Subcutaneous abdominal adipose tissue (tissue), 5 donors: ENCODE measurements at regions not wholly inside any gene's neighbourhood (a gene's known extent, or its start where the extent isn't known, plus 50 kb on each side); places are given as distances from the start of the nearest gene placed in this dataset.

Experiments
- H3K27ac ChIP-seq: one replicate; pipeline ENCODE4 v1.7.0; 2013; ENCODE audit warnings: low read depth, mild to moderate bottlenecking, inconsistent platforms, low read length, moderate library complexity
- H3K27me3 ChIP-seq, 5 donors: one replicate each; pipeline ENCODE4 v1.7.0; 2013; ENCODE audit warnings: low read length in 5 of 5, inconsistent platforms in 1 of 5; ENCODE audit not compliant: control insufficient read depth in 5 of 5, insufficient read depth in 4 of 5
- H3K36me3 ChIP-seq, 5 donors: one replicate each; pipeline ENCODE4 v1.7.0; 2013; ENCODE audit warnings: low read length in 5 of 5; ENCODE audit not compliant: control insufficient read depth in 5 of 5, insufficient read depth in 5 of 5
- H3K4me1 ChIP-seq, 5 donors: one replicate each; pipeline ENCODE4 v1.7.0; 2013; ENCODE audit warnings: low read length in 5 of 5, mild to moderate bottlenecking in 3 of 5, moderate library complexity in 1 of 5; ENCODE audit not compliant: control insufficient read depth in 5 of 5, insufficient read depth in 5 of 5
- H3K4me3 ChIP-seq, 5 donors: one replicate each; pipeline ENCODE4 v1.7.0; 2013; ENCODE audit warnings: low read length in 5 of 5, low read depth in 1 of 5
- H3K9ac ChIP-seq, 5 donors: one replicate each; pipeline ENCODE4 v1.7.0; 2013; ENCODE audit warnings: low read length in 5 of 5, mild to moderate bottlenecking in 4 of 5, moderate library complexity in 3 of 5
- H3K9me3 ChIP-seq, 5 donors: one replicate each; pipeline ENCODE4 v1.7.0; 2013; ENCODE audit warnings: low read length in 5 of 5; ENCODE audit not compliant: control insufficient read depth in 5 of 5
- donor health status: healthy.
- donor health status: healthy.
- donor health status: healthy.
- donor health status: healthy.
- donor health status: healthy.

DNA sequence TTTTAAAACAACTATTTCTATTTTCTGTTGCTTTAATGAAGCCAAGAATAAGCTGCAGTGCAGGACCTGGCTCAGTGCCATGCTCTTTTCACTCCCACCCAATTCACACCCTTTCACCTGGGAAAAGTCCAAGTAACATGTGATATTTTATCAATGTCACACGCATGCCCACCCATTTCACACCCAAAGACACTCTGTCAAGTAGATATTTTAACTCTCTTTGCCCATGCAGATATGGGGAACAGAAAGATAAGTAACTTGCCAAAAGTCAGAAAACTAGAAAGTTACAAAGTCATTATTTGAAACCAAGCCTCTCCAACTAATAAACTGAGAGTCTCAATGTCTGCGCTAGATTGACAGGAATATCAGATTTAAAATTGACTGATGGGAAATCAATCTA lies 706.7 kb upstream of the PHF14 start:
- Histone ChIP-seq H3K4me3 (no peak overlapping the region), H3K9me3 (peaks cover 0 to 4% (median 0%) of the 10 kb centered on the region in 5 donors), H3K27me3 (no peaks in the 10 kb centered on the region), H3K27ac (no peak overlapping the region), H3K36me3 (no peaks in the 10 kb centered on the region), H3K4me1 (no peaks in the 10 kb centered on the region), H3K9ac (no peak overlapping the region)

DNA sequence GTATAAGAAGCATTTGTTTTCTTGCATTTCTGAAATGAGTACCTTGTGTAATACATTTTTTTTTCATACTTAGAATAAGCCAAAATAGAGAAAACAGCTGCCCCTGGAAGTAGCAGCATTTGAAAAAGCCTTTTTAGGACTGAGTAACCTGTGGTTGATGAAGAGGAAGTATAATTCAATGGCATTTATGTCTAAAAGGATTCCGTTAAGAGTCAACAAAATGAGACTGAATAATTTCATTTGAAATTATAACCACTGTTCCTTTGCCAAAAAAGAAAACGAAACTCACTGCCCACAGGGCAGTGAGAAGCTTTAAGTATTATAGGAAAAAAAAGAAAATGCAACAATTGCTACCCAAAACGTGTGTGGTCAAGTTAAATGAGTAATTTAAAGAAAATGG lies 705.6 kb upstream of the PHF14 start:
- Histone ChIP-seq H3K27me3 (no peaks in the 10 kb centered on the region), H3K9me3 (peaks cover 0 to 4% (median 0%) of the 10 kb centered on the region in 5 donors), H3K36me3 (no peaks in the 10 kb centered on the region), H3K4me3 (no peak overlapping the region), H3K4me1 (no peaks in the 10 kb centered on the region), H3K27ac (no peak overlapping the region), H3K9ac (no peak overlapping the region)

DNA sequence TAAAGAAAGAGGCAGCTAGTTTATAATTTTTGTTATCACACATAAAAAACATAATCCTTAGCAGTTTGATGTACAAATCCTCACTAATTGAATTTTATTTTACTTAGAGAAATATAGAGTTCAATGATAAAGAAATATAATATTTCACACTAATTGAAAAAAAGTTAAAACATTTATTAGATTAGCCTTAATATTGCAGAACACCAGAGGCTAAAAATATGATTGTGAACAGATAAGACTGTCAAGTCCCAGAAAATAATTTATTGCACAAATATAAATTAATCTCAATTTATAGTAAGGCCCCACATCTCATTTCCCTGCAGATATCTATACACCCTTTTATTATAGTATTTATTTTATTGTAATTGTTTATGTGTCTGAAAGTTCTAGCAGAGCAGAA lies 690.8 kb upstream of the PHF14 start:
- no peaks in the 10 kb centered on the region for H3K27me3 ChIP-seq
- H3K9ac ChIP-seq, result no peak overlapping the region
- H3K4me3 ChIP-seq, result no peak overlapping the region
- no peak overlapping the region for H3K27ac ChIP-seq
- no peaks in the 10 kb centered on the region for H3K36me3 ChIP-seq
- no peaks in the 10 kb centered on the region for H3K4me1 ChIP-seq
- H3K9me3 ChIP-seq, result no peaks in the 10 kb centered on the region

DNA sequence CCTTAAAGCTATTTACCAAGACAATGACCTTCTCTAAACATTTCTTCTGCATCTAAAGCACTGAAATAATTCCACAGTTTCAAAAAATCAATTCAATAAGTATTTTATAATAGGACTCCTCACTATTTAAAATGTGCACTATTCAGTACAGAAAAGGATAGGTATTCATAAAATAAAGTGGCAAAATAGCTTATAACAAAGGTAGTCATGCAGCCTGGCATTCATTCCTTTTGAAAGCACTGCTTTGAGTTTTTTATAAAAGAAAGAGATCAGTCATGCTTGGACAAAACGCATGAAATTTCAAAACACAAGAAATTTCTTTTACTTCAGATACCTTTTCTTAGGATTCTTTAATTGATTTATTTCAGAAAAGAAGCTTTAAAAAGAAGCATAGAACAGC lies 689.7 kb upstream of the PHF14 start:
- Histone ChIP-seq H3K27me3 (no peaks in the 10 kb centered on the region), H3K4me1 (no peaks in the 10 kb centered on the region), H3K36me3 (no peaks in the 10 kb centered on the region), H3K9ac (no peak overlapping the region), H3K9me3 (peaks cover 0 to 1% (median 0%) of the 10 kb centered on the region in 5 donors), H3K4me3 (no peak overlapping the region), H3K27ac (no peak overlapping the region)

DNA sequence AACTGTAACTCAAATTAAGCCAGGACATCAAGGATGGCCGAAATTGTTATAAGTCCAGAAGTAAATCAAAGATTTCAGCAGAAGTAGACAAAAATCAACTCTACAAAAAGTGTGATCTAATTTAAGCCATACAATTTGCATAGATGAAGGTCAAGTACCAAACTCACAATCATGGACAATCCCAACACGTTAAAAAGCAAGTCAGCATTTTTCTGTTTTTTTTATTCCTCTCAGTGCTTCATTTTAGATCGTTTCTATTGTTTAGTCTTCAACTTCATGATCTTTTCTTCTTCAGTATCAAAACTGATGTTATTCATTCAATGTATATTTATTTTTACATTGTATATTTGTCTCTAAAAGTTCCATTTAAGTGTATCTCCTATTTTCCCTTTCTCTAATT lies 674.3 kb upstream of the PHF14 start:
- no peaks in the 10 kb centered on the region for H3K27me3 ChIP-seq
- no peak overlapping the region for H3K27ac ChIP-seq
- no peak overlapping the region for H3K4me3 ChIP-seq
- H3K9ac ChIP-seq, result no peak overlapping the region
- no peaks in the 10 kb centered on the region for H3K36me3 ChIP-seq
- no peaks in the 10 kb centered on the region for H3K9me3 ChIP-seq
- H3K4me1 ChIP-seq, result peaks cover 0 to under 1% (median 0%) of the 10 kb centered on the region in 5 donors

DNA sequence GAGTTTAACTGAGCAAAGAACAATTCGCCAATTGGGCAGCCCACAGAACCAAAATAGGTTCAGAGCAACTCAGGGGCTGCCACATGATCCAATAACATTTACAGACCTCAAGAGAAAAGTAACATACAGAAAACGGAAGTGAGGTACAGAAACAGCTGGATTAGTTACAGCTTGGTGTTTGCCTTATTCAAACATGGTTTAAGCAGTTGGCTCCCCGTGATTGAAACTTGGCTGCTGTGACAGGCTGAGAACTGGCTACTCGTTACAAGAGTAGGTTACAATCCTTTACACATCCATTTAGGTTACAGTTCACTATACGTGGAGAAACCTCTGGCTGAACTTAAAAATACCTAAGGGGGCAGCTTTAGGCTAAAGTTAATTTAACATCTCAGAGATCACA lies 673.1 kb upstream of the PHF14 start:
- Histone ChIP-seq H3K27me3 (no peaks in the 10 kb centered on the region), H3K27ac (no peak overlapping the region), H3K9me3 (no peaks in the 10 kb centered on the region), H3K4me1 (no peaks in the 10 kb centered on the region), H3K9ac (no peak overlapping the region), H3K4me3 (no peak overlapping the region), H3K36me3 (no peaks in the 10 kb centered on the region)

DNA sequence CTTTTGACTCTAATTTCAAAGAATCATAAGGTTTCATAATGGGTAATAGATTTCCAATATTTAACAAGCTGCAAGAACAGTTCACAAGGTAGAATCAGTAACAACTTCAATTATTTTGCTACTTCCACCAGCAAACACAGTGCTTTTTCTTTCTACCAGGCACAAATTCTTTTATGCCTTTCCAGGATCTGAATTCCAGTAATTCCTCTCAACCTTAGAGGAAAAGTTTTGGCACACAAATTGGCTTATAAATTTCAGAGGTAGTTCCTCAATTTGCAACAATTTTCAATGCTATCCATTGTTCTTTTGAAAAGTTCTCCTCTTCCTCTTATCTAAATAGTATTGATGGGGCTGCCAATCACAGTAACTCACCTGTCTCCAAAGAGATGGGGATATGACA lies 665.4 kb upstream of the PHF14 start:
- Histone ChIP-seq H3K9ac (no peak overlapping the region), H3K36me3 (no peaks in the 10 kb centered on the region), H3K4me3 (no peak overlapping the region), H3K27me3 (no peaks in the 10 kb centered on the region), H3K4me1 (no peaks in the 10 kb centered on the region), H3K9me3 (no peaks in the 10 kb centered on the region), H3K27ac (no peak overlapping the region)

DNA sequence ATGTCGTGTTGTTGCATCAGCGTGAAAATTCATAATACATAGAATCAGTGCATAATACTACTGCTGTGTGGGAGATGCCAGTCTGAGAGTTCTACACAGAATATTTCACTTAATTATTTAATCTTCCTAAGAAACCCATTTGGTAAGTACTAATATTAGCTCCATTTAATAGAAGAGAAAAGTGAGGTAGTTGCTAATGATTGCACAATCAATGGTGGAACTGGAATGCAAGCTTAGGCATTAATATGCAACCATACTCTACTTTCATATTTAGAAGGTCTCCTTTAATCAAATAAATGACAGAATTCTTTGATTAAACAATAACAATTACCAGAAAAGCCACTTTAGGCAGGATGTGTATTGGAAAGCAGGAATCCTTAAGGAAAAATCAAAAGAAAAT lies 660.7 kb upstream of the PHF14 start:
- no peaks in the 10 kb centered on the region for H3K9me3 ChIP-seq
- no peak overlapping the region for H3K9ac ChIP-seq
- no peak overlapping the region for H3K4me3 ChIP-seq
- H3K4me1 ChIP-seq, result no peaks in the 10 kb centered on the region
- H3K27me3 ChIP-seq, result no peaks in the 10 kb centered on the region
- no peaks in the 10 kb centered on the region for H3K36me3 ChIP-seq
- H3K27ac ChIP-seq, result no peak overlapping the region

DNA sequence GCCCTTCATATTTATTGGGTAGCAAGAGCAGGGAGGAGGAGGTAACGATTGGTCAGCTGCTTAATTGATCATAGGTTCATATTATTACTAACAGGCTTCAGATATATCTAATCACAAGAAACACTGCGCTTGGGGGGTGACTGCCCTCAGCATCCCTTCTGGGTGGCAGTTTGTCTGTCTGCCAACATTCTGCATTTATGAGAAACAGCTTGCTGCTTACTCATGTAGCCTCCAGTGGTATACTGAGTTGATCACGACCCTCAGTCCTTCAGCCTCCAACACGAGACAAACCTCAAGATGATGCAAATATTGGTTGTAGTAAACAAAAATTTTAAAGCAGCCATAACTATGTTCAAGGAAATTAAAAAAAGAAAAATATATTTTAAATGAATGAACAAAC lies 657.8 kb upstream of the PHF14 start:
- no peak overlapping the region for H3K4me3 ChIP-seq
- peaks cover 0 to 5% (median 0%) of the 10 kb centered on the region in 5 donors for H3K9me3 ChIP-seq
- no peaks in the 10 kb centered on the region for H3K27me3 ChIP-seq
- H3K27ac ChIP-seq, result no peak overlapping the region
- no peaks in the 10 kb centered on the region for H3K36me3 ChIP-seq
- no peaks in the 10 kb centered on the region for H3K4me1 ChIP-seq
- no peak overlapping the region for H3K9ac ChIP-seq

DNA sequence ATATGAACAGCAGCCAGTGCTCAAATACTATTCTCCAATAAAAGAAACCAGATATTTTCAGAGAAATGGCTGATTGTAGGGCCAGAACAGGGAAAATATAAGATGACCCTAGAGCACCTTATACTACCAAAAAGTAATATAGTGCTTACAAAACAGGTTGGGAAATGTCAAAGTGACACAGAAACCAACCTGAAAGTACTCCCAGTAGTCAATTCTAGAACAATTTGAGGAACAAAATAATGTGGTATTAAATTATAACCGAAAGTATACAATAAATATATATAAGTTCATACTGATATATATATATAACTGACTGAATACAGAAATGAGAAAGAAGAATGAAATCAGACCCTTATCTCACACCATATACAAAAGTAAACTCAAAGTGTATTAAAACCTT lies 657.2 kb upstream of the PHF14 start:
- no peak overlapping the region for H3K27ac ChIP-seq
- no peak overlapping the region for H3K4me3 ChIP-seq
- H3K27me3 ChIP-seq, result no peaks in the 10 kb centered on the region
- no peak overlapping the region for H3K9ac ChIP-seq
- peaks cover 0 to 5% (median 0%) of the 10 kb centered on the region in 5 donors for H3K9me3 ChIP-seq
- H3K36me3 ChIP-seq, result no peaks in the 10 kb centered on the region
- no peaks in the 10 kb centered on the region for H3K4me1 ChIP-seq

DNA sequence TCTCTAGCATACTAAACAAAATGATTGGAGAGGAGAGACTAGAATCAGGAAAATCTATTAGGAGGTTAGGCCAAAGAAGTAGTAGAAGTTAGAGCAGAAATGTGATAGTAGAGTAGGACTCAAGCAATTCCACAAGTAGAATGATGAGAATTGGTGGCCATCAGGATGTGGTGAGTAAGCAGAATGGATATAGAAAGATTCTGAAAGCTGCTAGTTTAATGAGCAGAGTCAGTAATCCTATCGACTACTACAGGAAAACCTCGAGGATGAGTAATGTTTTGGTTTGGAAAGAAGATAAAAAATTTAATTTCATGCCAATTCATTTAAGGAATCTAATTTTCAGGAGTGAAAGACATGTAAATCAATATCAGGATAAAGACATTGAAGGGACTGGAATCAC lies 648.3 kb upstream of the PHF14 start:
- no peaks in the 10 kb centered on the region for H3K27me3 ChIP-seq
- peaks cover 0 to 4% (median 0%) of the 10 kb centered on the region in 5 donors for H3K9me3 ChIP-seq
- no peak overlapping the region for H3K9ac ChIP-seq
- no peak overlapping the region for H3K4me3 ChIP-seq
- H3K36me3 ChIP-seq, result no peaks in the 10 kb centered on the region
- H3K27ac ChIP-seq, result no peak overlapping the region
- no peaks in the 10 kb centered on the region for H3K4me1 ChIP-seq
